IMR-90 (cell line): ENCODE measurements at regions not wholly inside any gene's neighbourhood (a gene's known extent, or its start where the extent isn't known, plus 50 kb on each side); places are given as distances from the start of the nearest gene placed in this dataset.

Source experiments
- ATAC-seq: fragments of 200-7000 bp; cut with Tn5 transposase; 2 replicates; pipeline ENCODE4 v1.9.1; 2020; ENCODE audit warnings: low read depth, mild to moderate bottlenecking, moderate library complexity
- BruUV-seq: library from RNA; stranded (reverse); fragments of 400-500 nt; replicated peaks from 2 replicates; lab custom pipeline; 2021; lab: Mats Ljungman, UMichigan
- CTCF ChIA-PET: fragments of 300-600 bp; formaldehyde crosslinking; extraction: SDS; loops from one replicate; lab custom pipeline; 2021; ENCODE audit warnings: antibody characterized with exemption; lab: Yijun Ruan, JAX
- POLR2A ChIA-PET: fragments of 300-600 bp; sonication (Branson Sonifier 250); formaldehyde crosslinking; loops from one replicate; lab custom pipeline; 2022; ENCODE audit warnings: antibody characterized with exemption; ENCODE audit not compliant: unreplicated experiment; lab: Charles Lee
- DNase-seq: peaks from one replicate; pipeline ENCODE4 v3.0.0; 2013
- H2AFZ ChIP-seq: replicated peaks from 2 replicates; pipeline ENCODE3; 2013; ENCODE audit warnings: low read length, mild to moderate bottlenecking; ENCODE audit not compliant: poor library complexity
- H2AK5ac ChIP-seq: 2 replicates; pipeline ENCODE4 v1.6.1; 2013; ENCODE audit warnings: low read depth, low read length, inconsistent platforms
- H2AK9ac ChIP-seq: replicated peaks from 2 replicates; pipeline ENCODE3; 2013; ENCODE audit warnings: mild to moderate bottlenecking, low read depth, low read length, moderate library complexity; ENCODE audit not compliant: poor library complexity
- H2BK120ac ChIP-seq: 2 replicates; pipeline ENCODE4 v1.6.1; 2013; ENCODE audit warnings: low read depth, low read length, inconsistent platforms
- H2BK15ac ChIP-seq: 3 replicates; pipeline ENCODE4 v1.6.1; 2013; ENCODE audit warnings: low read depth, low read length, inconsistent platforms
- H2BK20ac ChIP-seq: 2 replicates; pipeline ENCODE4 v1.6.1; 2013; ENCODE audit warnings: low read depth, mild to moderate bottlenecking, inconsistent platforms, low read length, moderate library complexity
- H2BK5ac ChIP-seq: 2 replicates; pipeline ENCODE4 v1.6.1; 2013; ENCODE audit warnings: mild to moderate bottlenecking, low read depth, low read length, inconsistent platforms; ENCODE audit not compliant: poor library complexity, severe bottlenecking
- H3K14ac ChIP-seq: replicated peaks from 2 replicates; pipeline ENCODE4 v1.6.1; 2013; ENCODE audit warnings: low read depth, low read length, inconsistent platforms
- H3K18ac ChIP-seq: 2 replicates; pipeline ENCODE4 v1.6.1; 2013; ENCODE audit warnings: low read depth, low read length, control low read depth
- H3K23ac ChIP-seq: 2 replicates; pipeline ENCODE4 v1.6.1; 2013; ENCODE audit warnings: low read depth, low read length, inconsistent platforms
- H3K27ac ChIP-seq: 2 replicates; pipeline ENCODE4 v1.5.1; 2013; ENCODE audit warnings: mild to moderate bottlenecking, control low read depth, low read length; ENCODE audit not compliant: insufficient read depth
- H3K27me3 ChIP-seq: 2 replicates; pipeline ENCODE4 v1.6.1; 2013; ENCODE audit warnings: low read length; ENCODE audit not compliant: control insufficient read depth, insufficient read depth
- H3K36me3 ChIP-seq: 2 replicates; pipeline ENCODE4 v1.6.1; 2013; ENCODE audit warnings: low read length, mixed read lengths; ENCODE audit not compliant: control insufficient read depth, insufficient read depth
- H3K4ac ChIP-seq: 2 replicates; pipeline ENCODE4 v1.6.1; 2013; ENCODE audit warnings: low read depth, low read length, inconsistent platforms
- H3K4me1 ChIP-seq: 2 replicates; pipeline ENCODE4 v1.6.1; 2013; ENCODE audit warnings: low read length, mixed read lengths; ENCODE audit not compliant: control insufficient read depth, insufficient read depth
- H3K4me2 ChIP-seq: 2 replicates; pipeline ENCODE4 v1.6.1; 2013; ENCODE audit warnings: low read depth, mild to moderate bottlenecking, control low read depth, low read length, moderate library complexity
- H3K4me3 ChIP-seq: 2 replicates; pipeline ENCODE4 v1.5.1; 2013; ENCODE audit warnings: low read depth, mild to moderate bottlenecking, control low read depth, low read length, moderate library complexity; ENCODE audit not compliant: insufficient read depth
- H3K56ac ChIP-seq: 2 replicates; pipeline ENCODE4 v1.6.1; 2013; ENCODE audit warnings: low read length, inconsistent platforms; ENCODE audit not compliant: insufficient read depth; ENCODE audit errors: extremely low read depth
- H3K79me1 ChIP-seq, 2 experiments: 2 replicates each; pipeline ENCODE4 v1.6.1; 2013; ENCODE audit warnings: low read length in 2 of 2, inconsistent platforms in 1 of 2, low read depth in 1 of 2
- H3K9ac ChIP-seq: 2 replicates; pipeline ENCODE4 v1.6.1; 2013; ENCODE audit warnings: low read depth, low read length, control low read depth
- H3K9me1 ChIP-seq: 2 replicates; pipeline ENCODE4 v1.6.1; 2013; ENCODE audit warnings: low read length, inconsistent platforms; ENCODE audit not compliant: insufficient read depth
- H3K9me3 ChIP-seq: 2 replicates; pipeline ENCODE4 v1.6.1; 2013; ENCODE audit warnings: low read length; ENCODE audit not compliant: control insufficient read depth, insufficient read depth
- H4K20me1 ChIP-seq: 2 replicates; pipeline ENCODE4 v1.6.1; 2013; ENCODE audit warnings: low read length, inconsistent platforms; ENCODE audit not compliant: insufficient read depth
- H4K5ac ChIP-seq: 2 replicates; pipeline ENCODE4 v1.6.1; 2013; ENCODE audit warnings: mild to moderate bottlenecking, low read depth, low read length, control low read depth
- H4K8ac ChIP-seq, 2 experiments: 2 replicates each; pipeline ENCODE4 v1.6.1; 2013; ENCODE audit warnings: low read depth in 2 of 2, low read length in 2 of 2, control low read depth in 1 of 2, inconsistent platforms in 1 of 2
- H4K91ac ChIP-seq: 2 replicates; pipeline ENCODE4 v1.6.1; 2013; ENCODE audit warnings: low read depth, low read length, inconsistent platforms; ENCODE audit not compliant: insufficient read depth
- BHLHE40 ChIP-seq: fragments of 150-350 bp; IDR thresholded peaks from 2 replicates; pipeline ENCODE4 v1.6.1; 2016; ENCODE audit warnings: mild to moderate bottlenecking, low read depth, low read length
- CEBPB ChIP-seq: IDR thresholded peaks from 2 replicates; pipeline ENCODE4 v1.6.1; 2012; ENCODE audit warnings: low read depth, low read length, improper control_type of control experiment
- CHD1 ChIP-seq: IDR thresholded peaks from 2 replicates; pipeline ENCODE4 v1.6.1; 2012; ENCODE audit warnings: low read depth, low read length, improper control_type of control experiment
- CTCF ChIP-seq: conservative IDR thresholded peaks from 2 replicates; pipeline ENCODE4 v1.5.1; 2012; ENCODE audit warnings: mild to moderate bottlenecking, low read depth, low read length, improper control_type of control experiment
- ELK1 ChIP-seq: fragments of 150-350 bp; IDR thresholded peaks from 2 replicates; pipeline ENCODE4 v1.6.1; 2016; ENCODE audit warnings: low read depth, mild to moderate bottlenecking, low read length, moderate library complexity, borderline replicate concordance
- FOS ChIP-seq: fragments of 150-350 bp; IDR thresholded peaks from 2 replicates; pipeline ENCODE4 v1.6.1; 2016; ENCODE audit warnings: low read depth, low read length
- MAFK ChIP-seq: IDR thresholded peaks from 2 replicates; pipeline ENCODE4 v1.6.1; 2012; ENCODE audit warnings: low read depth, low read length, improper control_type of control experiment
- MAZ ChIP-seq: IDR thresholded peaks from 2 replicates; pipeline ENCODE4 v1.6.1; 2012; ENCODE audit warnings: low read depth, mild to moderate bottlenecking, low read length, improper control_type of control experiment, moderate library complexity, borderline replicate concordance
- MXI1 ChIP-seq: IDR thresholded peaks from 2 replicates; pipeline ENCODE4 v1.6.1; 2012; ENCODE audit warnings: low read depth, mild to moderate bottlenecking, low read length, moderate library complexity, borderline replicate concordance
- NFE2L2 ChIP-seq: fragments of 150-350 bp; IDR thresholded peaks from 2 replicates; pipeline ENCODE4 v1.6.1; 2016; ENCODE audit warnings: low read depth, mild to moderate bottlenecking, low read length
- POLR2A ChIP-seq: IDR thresholded peaks from 2 replicates; pipeline ENCODE4 v1.6.1; 2012; ENCODE audit warnings: mild to moderate bottlenecking, low read depth, low read length
- RAD21 ChIP-seq: IDR thresholded peaks from 2 replicates; pipeline ENCODE4 v1.6.1; 2012; ENCODE audit warnings: low read length, improper control_type of control experiment
- RCOR1 ChIP-seq: IDR thresholded peaks from 2 replicates; pipeline ENCODE4 v1.6.1; 2012; ENCODE audit warnings: mild to moderate bottlenecking, low read length, improper control_type of control experiment; ENCODE audit not compliant: insufficient replicate concordance
- RFX5 ChIP-seq: IDR thresholded peaks from 2 replicates; pipeline ENCODE4 v1.8.0; 2012; ENCODE audit warnings: low read depth, mild to moderate bottlenecking, low read length, moderate library complexity
- SMC3 ChIP-seq: fragments of 150-350 bp; IDR thresholded peaks from 2 replicates; pipeline ENCODE4 v1.6.1; 2016; ENCODE audit warnings: low read depth, mild to moderate bottlenecking, antibody characterized with exemption, low read length, moderate library complexity
- USF2 ChIP-seq: fragments of 150-350 bp; IDR thresholded peaks from 2 replicates; pipeline ENCODE4 v1.6.1; 2017; ENCODE audit warnings: mild to moderate bottlenecking, antibody characterized with exemption, low read length, low read depth
- dilution Hi-C: fragments of 300-500 bp; cut with HindIII; formaldehyde crosslinking; loops from one replicate; pipeline ENCODE4 v1.14.3; 2018; ENCODE audit warnings: low sequenced_read_pairs; ENCODE audit not compliant: unreplicated experiment
- in situ Hi-C: fragments of 300-500 bp; cut with MboI; formaldehyde crosslinking; loops from 3 replicates; pipeline ENCODE4 v1.14.3; 2019; ENCODE audit warnings: low sequenced_read_pairs, inconsistent platforms, mixed read lengths
- intact Hi-C: fragments of 100-400 bp; cut with micrococcal nuclease; formaldehyde crosslinking; loops from 2 replicates; pipeline ENCODE4 v1.10.0; 2022

- no peak for DNase-seq
- H4K20me1 ChIP-seq, result no peaks in the 10 kb centered on the region
- no peak for ATAC-seq
- H3K27ac ChIP-seq, result no peak overlapping the region
- no peak overlapping the region for H3K4me3 ChIP-seq
- no peak overlapping the region for H3K23ac ChIP-seq
- no peaks in the 10 kb centered on the region for H3K9me3 ChIP-seq
- H3K14ac ChIP-seq, result no peak overlapping the region
- no peak overlapping the region for H4K5ac ChIP-seq
- no peaks in the 10 kb centered on the region for H3K9me1 ChIP-seq
- TF ChIP-seq POLR2A (no peak), NFE2L2 (no peak), BHLHE40 (no peak), CHD1 (no peak), MAZ (no peak), USF2 (no peak), CTCF (no peak), SMC3 (no peak), MAFK (no peak), ELK1 (no peak), MXI1 (no peak), CEBPB (no peak), FOS (no peak), RAD21 (no peak), RCOR1 (no peak), RFX5 (no peak)
- H4K91ac ChIP-seq, result no peak overlapping the region
- POLR2A ChIA-PET, result no interaction called here
- no peak overlapping the region for H3K56ac ChIP-seq
- H2AK5ac ChIP-seq, result no peak overlapping the region
- H4K8ac ChIP-seq, result no peak overlapping the region
- intact Hi-C loops, result no loop called here
- no peak overlapping the region for H3K4ac ChIP-seq
- dilution Hi-C loops, result no loop called here
- H2BK5ac ChIP-seq, result no peak overlapping the region
- no peak overlapping the region for H2BK120ac ChIP-seq
- H2BK15ac ChIP-seq, result no peak overlapping the region
- no peaks in the 10 kb centered on the region for H3K27me3 ChIP-seq
- no peaks in the 10 kb centered on the region for H3K4me1 ChIP-seq
- H3K79me1 ChIP-seq, result no peaks in the 10 kb centered on the region
- in situ Hi-C loops, result no loop called here
- no TSS peak for BruUV-seq
- H3K4me2 ChIP-seq, result no peak overlapping the region
- H3K9ac ChIP-seq, result no peak overlapping the region
- CTCF ChIA-PET, result no interaction called here
- no peak overlapping the region for H3K18ac ChIP-seq
- H2AFZ ChIP-seq, result no peak overlapping the region
- H2BK20ac ChIP-seq, result no peak overlapping the region
- no peak overlapping the region for H2AK9ac ChIP-seq
- no peaks in the 10 kb centered on the region for H3K36me3 ChIP-seq
Measured at GRCh38 chr5:67699560-67699959, 503.0 kb upstream of the CD180 start.
